HepG2 (cell line): ENCODE measurements at regions not wholly inside any gene's neighbourhood (a gene's known extent, or its start where the extent isn't known, plus 50 kb on each side); places are given as distances from the start of the nearest gene placed in this dataset.

ENCODE experiments used
- ATAC-seq: fragments of 200-7000 bp; cut with Tn5 transposase; 3 replicates; pipeline ENCODE4 v1.9.1; 2020; ENCODE audit warnings: mild to moderate bottlenecking, moderate library complexity
- BruUV-seq: library from RNA; stranded (reverse); fragments of 400-500 nt; replicated peaks from 2 replicates; lab custom pipeline; 2021; lab: Mats Ljungman, UMichigan
- CTCF ChIA-PET: fragments of 300-600 bp; formaldehyde crosslinking; extraction: SDS; loops from one replicate; lab custom pipeline; 2021; ENCODE audit warnings: low total read pairs, inconsistent platforms, low intra/inter-chr PET ratio; lab: Yijun Ruan, JAX
- POLR2A ChIA-PET: fragments of 350-600 bp; sonication (Branson Sonifier 250); formaldehyde crosslinking; loops from one replicate; lab custom pipeline; 2020; ENCODE audit warnings: antibody characterized with exemption, inconsistent platforms; lab: Yijun Ruan, JAX
- DNase-seq: peaks from one replicate; pipeline ENCODE4 v3.0.0-alpha.2; 2015; ENCODE audit warnings: low spot score
- FAIRE-seq: peaks from 3 replicates; lab custom pipeline; 2011; peaks lifted over from hg19 to GRCh38; lab: Jason Lieb, UNC
- H2AFZ ChIP-seq: one replicate; pipeline ENCODE4 v1.6.1; 2011; ENCODE audit warnings: low read length, inconsistent platforms
- H3K27ac ChIP-seq: fragments of 300-600 bp; 3 replicates; pipeline ENCODE4 v1.8.0; 2011; ENCODE audit warnings: mixed run types, mild to moderate bottlenecking, mixed read lengths, low read length, inconsistent platforms; ENCODE audit not compliant: insufficient read depth; ENCODE audit errors: extremely low read length
- H3K27me3 ChIP-seq, 2 experiments: fragments of 200-600 bp in 1 of 2; 2 replicates in 1 of 2; 3 replicates in 1 of 2; pipeline versions ENCODE4 v1.6.0 to v1.8.0; 2011; ENCODE audit warnings: low read length in 2 of 2, mild to moderate bottlenecking in 2 of 2, moderate library complexity in 2 of 2, inconsistent platforms in 1 of 2; ENCODE audit not compliant: insufficient read depth in 2 of 2, control insufficient read depth in 1 of 2
- H3K36me3 ChIP-seq, 2 experiments: fragments of 200-600 bp in 1 of 2; replicated peaks in 1 of 2; 2 replicates in 1 of 2; 3 replicates in 1 of 2; pipeline versions ENCODE4 v1.5.1 to v1.8.0; 2011; ENCODE audit warnings: low read length in 2 of 2, inconsistent platforms in 1 of 2; ENCODE audit not compliant: insufficient read depth in 2 of 2, control insufficient read depth in 1 of 2
- H3K4me1 ChIP-seq: 2 replicates; pipeline ENCODE4 v1.5.1; 2012; ENCODE audit warnings: low read length, inconsistent platforms; ENCODE audit not compliant: insufficient read depth
- H3K4me2 ChIP-seq: 2 replicates; pipeline ENCODE4 v1.6.0; 2011; ENCODE audit warnings: low read depth, low read length, inconsistent platforms
- H3K4me3 ChIP-seq, 3 experiments: fragments of 200-600 bp in 1 of 3; sonication (generic), shearing (Covaris generic) in 1 of 3; replicated peaks in 1 of 3; 2 replicates each; pipeline ENCODE4 v1.5.1; 2011 to 2016; ENCODE audit warnings: low read length in 3 of 3, inconsistent platforms in 2 of 3, low read depth in 2 of 3, mild to moderate bottlenecking in 2 of 3, control low read depth in 1 of 3, mixed read lengths in 1 of 3; ENCODE audit not compliant: insufficient read depth in 1 of 3
- H3K79me2 ChIP-seq: one replicate; pipeline ENCODE4 v1.6.1; 2011; ENCODE audit warnings: low read length, inconsistent platforms; ENCODE audit not compliant: insufficient read depth
- H3K9ac ChIP-seq: 2 replicates; pipeline ENCODE4 v1.6.0; 2011; ENCODE audit warnings: mild to moderate bottlenecking, low read depth, low read length, inconsistent platforms; ENCODE audit not compliant: insufficient read depth
- H3K9me3 ChIP-seq: 2 replicates; pipeline ENCODE4 v1.5.1; 2012; ENCODE audit warnings: mild to moderate bottlenecking, low read length
- H4K20me1 ChIP-seq: 2 replicates; pipeline ENCODE4 v1.6.0; 2011; ENCODE audit warnings: inconsistent platforms, mild to moderate bottlenecking, low read length, moderate library complexity; ENCODE audit not compliant: insufficient read depth
- CCAR2 ChIP-seq: fragments of 200-400 bp; formaldehyde crosslinking; optimal IDR thresholded peaks from 2 replicates; pipeline ENCODE3; 2018; ENCODE audit warnings: low read depth, mild to moderate bottlenecking, low read length, moderate library complexity
- HOXA3 ChIP-seq: sonication (generic); formaldehyde crosslinking; IDR thresholded peaks from 2 replicates; pipeline ENCODE4 v1.5.0; 2020; ENCODE audit warnings: missing genetic modification reagents
- MAZ ChIP-seq, 2 experiments: sonication (generic) in 1 of 2; formaldehyde crosslinking in 1 of 2; IDR thresholded peaks; 2 replicates each; pipeline versions ENCODE4 v1.5.0 to v1.6.1; 2012 to 2020; ENCODE audit warnings: low read depth in 2 of 2, mild to moderate bottlenecking in 2 of 2, borderline replicate concordance in 1 of 2, improper control_type of control experiment in 1 of 2, low read length in 1 of 2, missing genetic modification reagents in 1 of 2, moderate library complexity in 1 of 2
- MEIS2 ChIP-seq: sonication (generic); formaldehyde crosslinking; IDR thresholded peaks from 2 replicates; pipeline ENCODE4 v1.9.0; 2021; ENCODE audit warnings: mild to moderate bottlenecking, missing genetic modification reagents
- MLLT10 ChIP-seq: sonication (generic); formaldehyde crosslinking; IDR thresholded peaks from 2 replicates; pipeline ENCODE4 v1.4.0; 2020; ENCODE audit warnings: missing genetic modification reagents
- NFE2L2 ChIP-seq: fragments of 150-350 bp; IDR thresholded peaks from 2 replicates; pipeline ENCODE4 v1.6.1; 2014; ENCODE audit warnings: low read length
- NFIC ChIP-seq: IDR thresholded peaks from 2 replicates; pipeline ENCODE4 v1.6.1; 2012; ENCODE audit warnings: mild to moderate bottlenecking, low read length, inconsistent platforms
- RARA ChIP-seq: IDR thresholded peaks from 2 replicates; pipeline ENCODE4 v1.6.1; 2016; ENCODE audit warnings: missing genetic modification reagents, missing compliant biosample characterization
- TSC22D2 ChIP-seq: sonication (generic); formaldehyde crosslinking; IDR thresholded peaks from 2 replicates; pipeline ENCODE4 v1.5.1; 2020; ENCODE audit warnings: missing genetic modification reagents, mild to moderate bottlenecking, borderline replicate concordance
- YY1 ChIP-seq: IDR thresholded peaks from 2 replicates; pipeline ENCODE4 v1.6.1; 2011; ENCODE audit warnings: low read length, low read depth, moderate library complexity, mild to moderate bottlenecking; ENCODE audit not compliant: insufficient read depth, insufficient replicate concordance
- ZMYM2 ChIP-seq: sonication (generic); formaldehyde crosslinking; IDR thresholded peaks from 2 replicates; pipeline ENCODE4 v1.8.0; 2022; ENCODE audit warnings: mild to moderate bottlenecking, missing genetic modification reagents
- ZNF557 ChIP-seq: sonication (generic); formaldehyde crosslinking; IDR thresholded peaks from 2 replicates; pipeline ENCODE4 v1.4.0; 2020; ENCODE audit warnings: missing genetic modification reagents
- ZNF768 ChIP-seq: sonication (generic); formaldehyde crosslinking; IDR thresholded peaks from 2 replicates; pipeline ENCODE4 v1.4.0; 2020; ENCODE audit warnings: missing genetic modification reagents
- WGBS: methylation state at CpG from one replicate; pipeline ENCODE4 v1.1.6; 2017; ENCODE audit warnings: low lambda C conversion rate; 5-methylcytosine and 5-hydroxymethylcytosine counted together
- in situ Hi-C: cut with HindIII; loops from 2 replicates; pipeline ENCODE4 v1.10.0; 2017; ENCODE audit warnings: low pct_unique_long_range_greater_than_20kb; ENCODE audit not compliant: extremely low pct_ligation_motif_present
- intact Hi-C: fragments of 100-400 bp; cut with micrococcal nuclease; formaldehyde crosslinking; loops from one replicate; pipeline ENCODE4 v1.10.0; 2022; ENCODE audit not compliant: unreplicated experiment
- TF ChIP-seq, protein P1 (sequence below): IDR thresholded peaks from 2 replicates; pipeline ENCODE4 v1.6.1; 2016; ENCODE audit warnings: low read depth

DNA sequence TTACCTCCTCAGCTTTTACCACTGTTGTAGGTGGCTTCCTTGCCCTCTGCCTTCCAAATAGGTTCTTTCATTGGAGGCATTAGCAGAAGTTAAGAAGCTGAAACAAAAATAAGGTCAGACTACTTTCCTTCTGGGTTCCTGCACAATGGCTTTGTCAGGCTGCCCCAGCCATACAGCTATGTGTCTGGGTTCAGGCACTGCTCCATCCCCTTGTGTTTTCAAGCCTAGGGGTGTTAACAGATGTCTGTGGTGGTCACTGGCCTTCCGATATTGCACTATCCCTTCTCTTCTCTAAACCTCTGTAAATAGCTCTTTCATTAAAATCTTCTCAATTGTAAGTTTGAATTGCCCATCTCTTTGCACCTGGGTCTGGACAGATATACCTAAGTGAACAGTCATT, 728.9 kb downstream of the SLC16A7 start:
- CTCF ChIA-PET, result no interaction called here
- H3K27me3 ChIP-seq, result no peaks in the 10 kb centered on the region
- no peaks in the 10 kb centered on the region for H4K20me1 ChIP-seq
- no peak overlapping the region for H3K4me3 ChIP-seq
- H3K27ac ChIP-seq, result no peak overlapping the region
- TF ChIP-seq TSC22D2 (no peak), NFIC (no peak), YY1 (no peak), MEIS2 (CRISPR knock-in tag) (no peak), ZNF768 (no peak), MAZ (IDR thresholded peaks at IDR 0.05; ENCODE audit: borderline replicate concordance, low read depth, low read length) (no peak), MAZ (CRISPR knock-in tag; IDR thresholded peaks at IDR 0.05; ENCODE audit: low read depth) (no peak), NFE2L2 (no peak)
- TF ChIP-seq, protein P1, sequence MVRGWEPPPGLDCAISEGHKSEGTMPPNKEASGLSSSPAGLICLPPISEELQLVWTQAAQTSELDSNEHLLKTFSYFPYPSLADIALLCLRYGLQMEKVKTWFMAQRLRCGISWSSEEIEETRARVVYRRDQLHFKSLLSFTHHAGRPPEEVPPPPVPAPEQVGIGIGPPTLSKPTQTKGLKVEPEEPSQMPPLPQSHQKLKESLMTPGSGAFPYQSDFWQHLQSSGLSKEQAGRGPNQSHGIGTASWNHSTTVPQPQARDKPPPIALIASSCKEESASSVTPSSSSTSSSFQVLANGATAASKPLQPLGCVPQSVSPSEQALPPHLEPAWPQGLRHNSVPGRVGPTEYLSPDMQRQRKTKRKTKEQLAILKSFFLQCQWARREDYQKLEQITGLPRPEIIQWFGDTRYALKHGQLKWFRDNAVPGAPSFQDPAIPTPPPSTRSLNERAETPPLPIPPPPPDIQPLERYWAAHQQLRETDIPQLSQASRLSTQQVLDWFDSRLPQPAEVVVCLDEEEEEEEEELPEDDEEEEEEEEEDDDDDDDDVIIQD (CRISPR knock-in tag), result no peak
- intact Hi-C loops, result no loop called here
- 0% methylated on average over 1 of the region's 1 CpG for WGBS
- POLR2A ChIA-PET, result no interaction called here
- no peak overlapping the region for H3K9ac ChIP-seq
- H3K4me2 ChIP-seq, result no peak overlapping the region
- BruUV-seq, result no TSS peak
- H3K79me2 ChIP-seq, result no peaks in the 10 kb centered on the region
- ATAC-seq, result no peak
- no peaks in the 10 kb centered on the region for H3K36me3 ChIP-seq
- H2AFZ ChIP-seq, result no peak overlapping the region
- no peak for FAIRE-seq
- in situ Hi-C loops, result no loop called here
- no peaks in the 10 kb centered on the region for H3K4me1 ChIP-seq
- no peaks in the 10 kb centered on the region for H3K9me3 ChIP-seq
- no peak for DNase-seq

DNA sequence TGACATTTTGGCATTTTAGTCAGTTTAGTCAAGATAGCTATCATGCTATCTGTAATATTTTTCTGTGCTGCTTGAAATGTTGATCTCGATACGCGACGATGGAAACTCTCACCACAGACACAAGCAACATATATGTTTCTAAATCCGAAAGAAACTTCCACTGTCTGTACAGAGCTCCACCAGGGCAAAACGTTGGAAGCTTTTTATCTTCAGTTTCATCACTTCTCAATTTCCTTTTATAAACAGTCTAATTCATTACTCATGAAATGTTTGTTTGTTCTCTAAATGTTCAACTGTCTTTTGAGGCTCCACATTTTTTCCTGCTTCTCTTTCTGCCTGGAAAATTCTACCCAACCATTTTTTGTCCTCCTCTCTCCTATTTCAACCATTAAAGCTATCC, 737.6 kb downstream of the SLC16A7 start:
- no TSS peak for BruUV-seq
- H2AFZ ChIP-seq, result no peak overlapping the region
- CTCF ChIA-PET, result no interaction called here
- no peaks in the 10 kb centered on the region for H4K20me1 ChIP-seq
- ATAC-seq (no peak), FAIRE-seq (no peak), DNase-seq (no peak)
- H3K36me3 ChIP-seq, result no peaks in the 10 kb centered on the region
- no peaks in the 10 kb centered on the region for H3K79me2 ChIP-seq
- intact Hi-C loops, result no loop called here
- 30% methylated on average over 6 of the region's 6 CpGs for WGBS
- H3K27me3 ChIP-seq, result no peaks in the 10 kb centered on the region
- in situ Hi-C loops, result no loop called here
- H3K27ac ChIP-seq, result no peak overlapping the region
- H3K4me1 ChIP-seq, result no peaks in the 10 kb centered on the region
- H3K9ac ChIP-seq, result no peak overlapping the region
- POLR2A ChIA-PET, result no interaction called here
- no peaks in the 10 kb centered on the region for H3K9me3 ChIP-seq
- H3K4me2 ChIP-seq, result no peak overlapping the region
- H3K4me3 ChIP-seq, result no peak overlapping the region
- TF ChIP-seq HOXA3 (CRISPR knock-in tag) (no peak), MLLT10 (CRISPR knock-in tag) (no peak), ZNF557 (CRISPR knock-in tag) (no peak), ZMYM2 (no peak), RARA (no peak), CCAR2 (no peak), TSC22D2 (no peak)
